Fibroblast of skin of left biceps (primary cell): ENCODE measurements at regions not wholly inside any gene's neighbourhood (a gene's known extent, or its start where the extent isn't known, plus 50 kb on each side); places are given as distances from the start of the nearest gene placed in this dataset.

Source experiments
- DNase-seq, 2 experiments: peaks; one replicate each; pipeline ENCODE4 v3.0.0-alpha.2; 2013; ENCODE audit warnings: low read depth in 2 of 2

DNA sequence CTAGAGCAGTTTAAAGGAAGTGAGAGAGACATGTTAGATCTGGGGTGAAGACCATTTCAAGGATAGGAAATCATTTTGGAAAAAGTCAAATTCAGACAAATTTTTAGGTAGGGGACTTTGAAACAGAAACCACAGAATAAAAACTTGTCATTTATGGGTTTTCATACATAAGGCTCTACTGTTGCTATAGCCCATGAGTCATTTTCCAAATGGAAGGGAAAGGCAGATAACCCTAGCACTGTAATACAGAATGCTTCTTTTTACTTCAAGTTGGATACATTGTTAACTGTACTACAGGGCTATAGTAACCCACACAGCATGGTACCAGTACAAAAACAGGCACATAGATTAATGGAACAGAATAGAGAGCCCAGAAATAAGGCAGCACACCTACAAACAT lies 455.4 kb downstream of the EBF1 start:
- DNase-seq, result no peak

DNA sequence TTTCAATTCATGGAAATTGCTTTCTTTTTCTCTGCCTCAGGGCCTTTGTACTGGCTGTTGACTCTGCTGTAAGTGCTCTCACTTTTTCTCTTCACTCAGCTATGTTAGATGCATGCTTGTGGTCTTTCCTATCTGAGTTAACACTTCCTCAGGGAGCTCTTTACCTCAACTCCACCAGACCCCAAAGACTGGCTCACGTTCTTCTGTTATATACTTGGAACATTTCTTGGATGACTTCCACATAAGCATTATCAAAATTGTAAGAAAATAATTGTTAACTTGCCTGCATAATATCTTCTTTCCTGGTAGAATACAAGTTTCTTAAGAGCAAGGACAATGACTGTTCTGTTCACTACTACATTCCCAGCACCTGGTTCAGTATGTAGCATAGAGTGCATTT lies 455.9 kb downstream of the EBF1 start:
- no peak for DNase-seq

DNA sequence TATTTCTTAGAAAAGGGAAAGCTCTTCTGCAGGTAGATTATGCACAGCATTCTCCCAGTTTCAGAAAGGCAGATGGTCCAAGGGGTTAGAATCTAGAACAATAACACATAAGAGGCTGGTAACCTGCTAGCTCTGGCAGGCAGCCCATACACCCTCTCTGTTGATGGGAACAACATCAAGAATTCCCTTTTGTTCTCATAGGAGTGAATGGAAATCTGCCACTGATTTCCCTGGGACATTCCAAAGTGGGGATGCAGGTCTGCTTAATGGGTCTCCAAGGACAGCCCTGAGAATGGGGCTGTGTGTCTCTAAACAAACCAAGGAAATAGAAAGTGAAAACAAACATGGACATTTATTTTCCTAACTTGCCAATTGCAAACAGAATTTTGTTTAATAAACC lies 456.8 kb downstream of the EBF1 start:
- no peak for DNase-seq

DNA sequence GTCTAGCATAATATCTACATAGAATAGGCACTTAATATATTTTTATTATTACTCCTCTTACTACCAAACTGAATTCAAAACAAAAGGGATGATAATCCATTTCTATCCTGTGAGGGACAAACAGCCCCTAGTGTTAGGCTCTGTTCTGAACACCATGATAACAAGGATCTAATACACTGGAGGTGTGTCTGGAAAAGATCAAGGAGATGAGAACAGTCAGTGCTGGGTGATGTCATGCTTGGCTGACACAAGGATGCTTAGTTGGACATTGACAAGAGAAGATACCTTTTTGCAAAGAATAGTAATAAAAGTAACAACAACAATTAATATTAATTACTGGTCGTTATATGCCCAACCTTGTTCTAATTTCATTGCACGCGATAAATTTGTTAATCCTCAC lies 458.7 kb downstream of the EBF1 start:
- DNase-seq, result no peak

DNA sequence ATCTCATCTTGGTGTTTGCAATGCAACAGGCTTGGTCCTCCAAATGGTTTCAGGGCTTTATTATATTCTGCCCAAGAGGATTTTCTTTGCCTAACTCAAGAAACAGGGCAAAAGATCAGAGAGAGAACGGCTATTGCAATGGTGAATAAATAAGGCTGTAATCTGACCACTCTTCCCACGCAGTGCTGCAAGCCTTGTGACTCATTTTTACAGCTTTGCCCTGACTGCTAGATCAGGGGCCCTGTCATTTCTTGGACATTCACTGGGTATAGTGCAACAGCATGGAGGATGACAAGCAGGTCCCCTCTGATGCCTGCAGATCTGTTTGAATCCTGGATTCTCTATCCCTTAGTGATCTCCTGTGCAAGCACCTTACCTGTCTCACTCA lies 459.1 kb downstream of the EBF1 start:
- no peak for DNase-seq

DNA sequence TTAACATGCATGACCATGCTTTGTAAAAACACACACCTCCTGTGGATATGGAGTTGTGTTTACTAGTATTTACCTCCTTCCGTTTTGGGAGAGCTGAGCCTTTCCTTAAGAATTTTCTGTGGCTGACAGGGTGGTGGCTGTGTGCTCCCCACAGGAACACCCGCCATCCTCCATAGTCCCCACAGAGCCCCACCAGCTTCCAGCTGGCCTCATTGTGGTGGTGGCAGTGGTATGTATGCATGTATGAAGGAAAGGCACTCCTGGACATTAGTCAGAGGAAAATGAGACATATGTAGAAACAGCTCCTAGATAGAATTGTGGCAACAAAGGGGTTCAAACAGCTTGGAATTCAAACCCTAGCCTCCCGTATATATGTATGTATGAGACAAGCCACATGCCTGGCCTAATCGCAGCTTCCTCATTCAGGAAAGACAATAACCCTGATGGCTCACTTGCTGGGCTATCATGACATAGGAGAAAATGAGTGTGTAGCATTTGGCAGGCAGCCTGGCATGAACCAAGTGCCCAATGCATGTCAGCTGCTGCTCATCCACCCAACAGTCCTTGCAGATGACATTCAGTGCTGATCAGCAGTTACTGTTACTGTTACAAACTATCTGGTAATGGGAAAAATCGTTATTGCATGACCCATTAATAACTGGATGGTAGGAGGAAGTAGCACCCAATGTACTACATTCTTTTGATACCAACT lies 459.7 kb downstream of the EBF1 start:
- DNase-seq, result no peak

DNA sequence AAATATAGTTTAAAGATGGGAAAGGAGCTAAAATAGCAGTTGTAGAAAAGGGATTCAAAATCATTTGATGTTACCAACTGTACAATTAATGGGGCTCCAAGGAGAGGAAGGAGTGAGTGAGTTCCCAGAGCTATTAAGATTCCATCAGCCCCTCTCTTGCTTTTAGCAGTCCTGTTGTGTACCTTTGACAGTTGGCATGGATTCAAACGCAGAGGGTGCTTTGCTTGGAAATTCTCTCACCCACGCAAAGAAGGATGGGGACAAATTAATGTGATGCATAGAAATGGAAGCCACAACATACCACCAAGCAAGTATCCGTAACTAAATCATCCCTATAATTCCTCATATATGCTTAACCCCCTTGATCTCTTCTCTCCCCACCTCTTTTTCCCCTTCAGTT lies 461.3 kb downstream of the EBF1 start:
- no peak for DNase-seq

DNA sequence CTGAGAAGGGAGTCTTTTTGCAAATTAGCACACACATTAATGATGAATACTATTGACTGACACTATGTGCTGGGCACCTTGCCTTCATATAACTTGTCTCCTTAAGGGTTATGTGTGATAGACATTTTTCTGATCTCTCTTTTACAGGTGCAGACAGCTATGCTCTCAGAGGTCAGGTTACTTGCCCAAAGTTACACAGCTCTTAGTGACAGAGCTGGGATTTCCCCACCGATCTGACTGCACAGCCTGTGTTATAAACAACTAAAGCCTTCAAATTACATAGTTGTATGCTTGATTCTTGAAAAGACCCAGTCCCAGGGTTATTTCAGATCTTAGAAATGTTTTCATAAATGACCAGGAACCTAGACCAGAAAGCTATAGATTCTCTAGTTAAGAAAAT lies 462.7 kb downstream of the EBF1 start:
- DNase-seq, result no peak

DNA sequence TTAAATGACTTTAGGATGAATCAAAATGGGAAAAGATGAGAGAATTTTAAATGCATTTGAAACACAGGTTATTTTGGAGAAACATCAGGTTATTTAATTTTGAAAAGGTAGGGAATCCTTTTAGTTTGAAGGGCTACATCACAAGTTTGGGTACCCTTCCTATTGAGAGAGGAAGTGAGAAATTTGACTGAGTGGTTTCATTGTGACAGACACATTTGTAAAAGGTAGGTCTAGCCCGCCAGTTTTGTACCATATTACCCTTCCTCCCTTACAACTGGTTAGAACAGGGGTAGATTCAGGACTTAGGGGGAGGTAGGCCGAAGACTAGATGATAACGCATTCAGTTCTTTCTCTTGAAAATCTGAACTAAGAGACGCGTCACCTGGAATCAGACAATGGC lies 464.2 kb downstream of the EBF1 start:
- no peak for DNase-seq

DNA sequence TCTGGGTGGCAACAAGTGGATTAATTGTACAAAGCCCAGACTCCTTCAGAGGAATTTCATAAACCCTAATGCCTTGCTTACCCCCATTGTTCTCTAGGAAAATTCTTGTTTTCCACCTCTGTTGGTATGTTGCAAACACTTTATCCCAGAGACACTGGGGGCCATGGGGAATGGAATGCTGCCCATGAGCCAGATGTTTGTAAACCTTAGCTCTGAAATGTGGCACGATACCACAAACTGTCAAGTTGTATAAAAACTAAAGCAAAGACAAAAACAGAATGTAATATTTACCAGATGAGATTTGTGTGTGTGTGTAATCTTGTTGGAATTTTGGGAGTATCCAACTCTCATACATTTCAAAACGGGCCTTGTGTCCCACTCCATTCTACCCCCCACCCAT lies 465.0 kb downstream of the EBF1 start:
- peak; percentile 70 to 75 for DNase-seq

DNA sequence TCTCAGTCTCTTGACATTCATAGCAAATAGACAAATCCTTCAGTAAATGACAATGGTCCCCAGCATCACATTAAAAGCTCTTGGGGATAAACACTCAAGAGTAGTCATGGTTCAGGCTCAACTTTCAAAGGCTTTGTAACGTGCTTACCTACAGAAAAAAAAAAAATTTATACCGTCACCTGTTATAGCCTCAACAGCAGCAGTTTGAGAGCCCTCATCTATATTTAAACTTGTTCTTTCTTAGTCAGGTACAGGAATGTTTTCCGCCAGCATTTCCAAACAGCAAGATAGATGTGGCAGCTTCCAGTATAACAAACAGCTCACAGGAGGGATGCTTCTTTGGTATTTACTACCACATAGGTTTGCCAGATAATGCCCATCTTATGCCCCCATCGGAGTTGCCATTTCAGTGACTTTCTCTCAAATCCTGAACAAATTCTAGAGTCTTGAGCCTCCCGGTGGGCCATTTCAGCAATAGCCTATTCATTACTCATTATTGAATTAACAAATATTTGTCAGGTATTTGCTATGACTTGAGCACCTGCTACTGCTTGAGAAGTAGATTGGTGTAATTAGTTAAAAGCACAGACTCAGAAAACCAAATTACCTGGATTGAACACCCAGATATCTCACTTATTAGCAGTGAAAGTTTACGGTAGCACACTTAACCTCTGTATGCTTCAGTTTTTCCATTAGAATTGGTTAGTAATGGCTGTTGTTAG lies 470.0 kb downstream of the EBF1 start:
- no peak for DNase-seq

DNA sequence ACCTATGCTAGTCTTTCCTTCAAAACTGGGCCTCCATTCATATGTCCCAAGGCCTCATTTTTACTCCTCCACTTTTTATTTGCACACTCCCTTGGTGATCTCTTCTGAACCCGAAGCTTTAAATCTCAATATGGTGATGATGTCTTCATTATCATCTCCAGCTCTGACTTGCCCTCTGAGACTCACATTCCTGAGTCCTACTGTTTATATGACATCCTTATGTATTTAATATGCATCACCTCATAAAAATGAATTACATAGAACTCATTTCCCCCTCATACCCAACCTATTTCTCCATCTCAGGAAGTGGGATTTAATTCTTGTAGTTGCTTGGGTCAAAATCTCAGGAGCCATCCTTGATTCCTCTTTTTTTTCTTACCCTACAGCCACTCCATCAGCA lies 473.0 kb downstream of the EBF1 start:
- DNase-seq, result peak in 1 of 2 experiments; percentile 26

DNA sequence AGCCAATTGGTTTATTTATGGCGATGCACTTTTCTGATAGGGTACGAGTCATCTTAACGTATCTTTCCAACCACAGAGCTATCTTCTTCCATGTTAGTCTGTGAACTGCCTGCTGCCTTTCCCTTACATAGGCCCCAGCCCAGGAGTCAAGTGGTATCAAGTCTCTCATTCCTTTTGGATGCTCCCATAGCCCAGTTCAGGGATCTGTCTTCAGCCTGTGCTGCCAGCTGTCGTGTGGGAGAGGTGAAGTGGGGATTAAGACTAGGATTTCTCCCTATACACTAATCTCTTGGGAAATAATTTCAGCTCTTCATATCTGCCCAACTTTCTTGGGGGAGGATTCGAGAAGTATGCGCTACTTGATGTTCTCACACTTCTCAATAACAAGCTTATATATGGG lies 475.7 kb downstream of the EBF1 start:
- no peak for DNase-seq

DNA sequence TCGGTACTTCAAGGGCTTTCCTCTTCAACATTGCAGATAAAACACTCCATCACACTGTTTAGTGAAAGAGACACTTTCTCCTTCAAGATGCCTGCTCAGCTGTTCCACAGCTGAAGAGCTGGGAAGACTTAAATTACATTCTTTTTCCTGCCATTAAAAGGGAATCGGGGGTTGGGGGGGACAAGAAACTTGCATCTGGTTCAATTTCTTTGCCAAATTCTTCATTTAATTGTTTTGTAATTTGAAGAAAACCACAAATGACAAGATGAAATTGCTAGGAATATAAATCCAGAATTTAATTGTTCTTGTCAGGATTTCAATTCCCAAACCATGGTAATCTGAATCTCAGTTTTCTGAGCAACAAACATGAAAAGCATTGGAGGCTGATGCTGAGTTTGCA lies 478.3 kb downstream of the EBF1 start:
- DNase-seq, result peak; percentile 64 to 74

DNA sequence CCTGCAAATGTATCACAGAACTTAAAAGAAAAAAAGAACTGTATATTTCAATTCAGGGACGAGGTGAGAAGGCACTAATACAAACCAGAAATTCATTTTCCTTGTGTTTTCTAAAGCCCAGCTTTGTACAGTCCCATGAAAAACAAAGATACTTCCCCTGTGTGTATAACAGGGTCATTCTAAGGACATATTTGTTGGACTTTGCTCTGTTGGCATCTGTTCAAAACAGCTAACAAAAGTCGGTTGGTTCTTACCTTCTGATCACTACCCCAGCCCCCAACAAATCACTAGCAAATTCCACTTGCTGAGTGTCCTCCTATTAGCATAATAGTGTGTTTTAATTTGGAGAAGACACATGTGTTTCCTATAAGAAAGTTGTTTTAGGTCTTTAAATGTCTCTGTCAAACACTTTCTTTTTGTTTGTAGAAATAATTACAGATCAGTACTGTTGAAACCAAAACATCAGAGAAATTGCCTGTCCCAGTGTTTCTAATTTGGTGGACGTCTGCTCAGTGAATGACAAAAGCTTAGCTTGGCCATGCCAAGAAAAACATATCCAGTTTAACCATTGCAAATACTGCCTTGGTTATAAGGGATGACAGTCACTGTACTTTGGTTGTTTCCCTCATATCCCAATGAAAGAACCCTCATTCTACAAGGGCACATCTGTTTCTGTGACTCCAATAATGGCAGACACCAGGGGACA lies 480.5 kb downstream of the EBF1 start:
- no peak for DNase-seq

DNA sequence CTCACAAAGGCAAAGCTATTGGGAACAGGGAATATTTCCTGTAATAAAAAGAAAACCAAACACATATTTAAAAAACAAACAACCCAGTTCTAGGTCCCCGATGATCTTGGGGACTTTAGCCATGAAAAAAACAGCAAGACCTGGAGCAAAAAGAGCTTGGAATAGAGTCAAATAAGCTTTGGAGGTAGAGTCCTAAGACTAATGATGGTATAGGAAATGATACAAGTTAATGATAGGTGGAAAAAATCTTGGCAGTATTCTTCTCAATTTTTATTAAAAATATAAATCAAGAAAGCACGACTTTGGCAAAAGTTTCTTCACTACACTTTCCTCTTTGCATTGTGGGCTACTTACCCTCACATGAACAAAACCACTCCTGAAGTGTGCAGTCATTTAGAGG lies 481.5 kb downstream of the EBF1 start:
- DNase-seq, result no peak

DNA sequence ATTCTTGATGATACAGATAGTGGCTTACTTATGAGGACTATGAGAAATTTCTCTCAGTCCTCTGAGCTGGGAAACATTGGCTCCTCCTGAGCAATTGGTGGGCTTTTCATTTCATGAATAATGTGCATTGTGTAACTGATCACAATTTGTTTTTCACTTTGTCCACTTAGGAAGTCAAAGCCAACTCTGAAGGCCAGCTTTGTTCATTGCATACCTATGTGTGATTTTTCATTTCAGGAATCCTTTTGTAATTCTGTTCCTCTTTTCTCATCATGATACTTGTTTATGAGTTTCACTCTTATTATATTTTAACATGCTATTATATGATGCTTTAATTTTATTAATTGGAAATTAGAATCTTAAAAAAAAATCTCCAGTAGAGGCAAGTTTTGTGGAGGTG lies 483.0 kb downstream of the EBF1 start:
- no peak for DNase-seq

DNA sequence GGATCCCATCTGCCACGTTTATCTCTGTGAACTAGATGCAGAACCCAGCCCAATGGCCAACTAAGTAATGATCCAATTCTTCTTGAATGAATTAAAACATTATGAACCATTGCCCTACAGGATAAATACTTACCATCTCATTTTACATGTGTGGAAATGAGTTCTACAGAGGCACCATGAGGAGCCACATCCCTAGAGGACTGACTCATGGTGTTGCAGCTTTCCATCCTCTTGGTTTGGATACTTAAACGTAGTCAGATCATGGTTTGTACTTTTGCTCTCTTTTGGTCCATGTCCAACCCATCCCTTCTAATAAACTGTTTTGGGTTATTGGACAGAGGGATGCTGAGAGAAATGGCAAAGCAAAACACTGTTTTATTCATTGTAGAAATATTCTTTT lies 484.8 kb downstream of the EBF1 start:
- DNase-seq, result peak; percentile 26 to 27

DNA sequence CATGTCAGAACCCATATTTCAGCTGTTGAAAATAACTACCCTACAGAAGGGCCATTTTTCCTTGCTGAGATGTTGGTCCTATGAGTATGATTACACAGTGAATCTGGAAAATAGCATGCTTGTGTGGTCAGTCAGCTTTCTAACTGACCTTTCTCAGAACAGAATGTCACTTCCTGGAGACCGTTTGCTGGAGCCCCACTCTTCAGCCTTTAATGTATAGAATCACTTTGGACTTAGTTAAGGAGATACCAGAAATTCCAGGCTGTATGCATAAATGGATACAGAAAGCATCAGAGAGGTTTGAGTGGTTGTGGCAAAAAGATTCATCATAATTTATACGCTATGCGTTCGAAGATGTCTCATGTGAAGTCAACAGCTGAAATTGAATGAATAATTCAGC lies 488.1 kb downstream of the EBF1 start:
- DNase-seq, result no peak

DNA sequence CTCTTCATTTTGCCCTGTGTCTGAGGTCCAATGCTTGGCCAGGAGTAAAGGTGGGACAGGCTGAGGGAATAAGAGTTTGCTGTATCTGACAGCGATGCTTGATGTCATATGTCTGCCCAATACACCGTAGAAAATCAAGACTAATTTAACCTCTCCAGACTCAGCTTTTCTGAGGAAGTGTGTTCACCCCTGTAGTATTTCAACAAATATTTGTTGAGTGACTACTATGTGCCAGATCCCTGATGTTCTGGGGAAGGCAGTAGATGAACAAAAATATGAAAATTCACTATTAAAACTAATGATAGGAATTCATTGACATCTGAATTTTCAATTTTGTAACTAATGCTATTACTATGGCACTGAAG lies 489.7 kb downstream of the EBF1 start:
- DNase-seq, result no peak

DNA sequence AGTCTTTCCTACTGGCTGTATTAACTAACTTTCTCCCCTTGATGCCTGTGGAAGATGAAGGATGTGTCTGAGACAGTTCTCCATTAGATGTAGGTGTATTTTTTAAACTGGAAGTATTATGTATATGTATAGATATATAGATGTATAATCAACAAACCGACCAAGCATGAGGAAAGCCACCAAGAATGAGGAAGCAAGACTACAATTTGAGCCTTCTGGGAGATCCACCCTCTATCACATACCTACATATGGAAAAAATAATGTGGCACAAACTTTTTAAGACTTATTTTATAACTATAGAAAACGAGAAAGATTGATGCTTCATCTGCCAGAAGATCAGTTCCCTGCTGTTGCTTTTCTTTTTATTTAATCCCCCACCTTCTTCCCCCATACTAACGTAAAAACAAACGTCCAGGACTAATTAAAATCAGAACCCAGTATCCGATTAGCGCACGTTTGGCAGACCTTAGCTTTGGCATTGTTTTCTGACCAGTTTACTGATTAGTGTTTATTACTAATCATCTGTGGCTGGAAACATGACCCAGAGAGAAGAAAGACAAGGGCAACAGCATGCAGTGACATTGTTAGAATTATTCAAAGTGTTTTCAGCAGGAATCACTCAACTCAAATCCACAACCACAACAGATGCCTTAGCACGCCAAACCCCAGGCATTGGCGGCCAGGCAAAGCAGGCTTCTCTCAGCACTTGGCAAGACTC lies 490.2 kb downstream of the EBF1 start:
- DNase-seq, result peak; percentile 58 to 65

DNA sequence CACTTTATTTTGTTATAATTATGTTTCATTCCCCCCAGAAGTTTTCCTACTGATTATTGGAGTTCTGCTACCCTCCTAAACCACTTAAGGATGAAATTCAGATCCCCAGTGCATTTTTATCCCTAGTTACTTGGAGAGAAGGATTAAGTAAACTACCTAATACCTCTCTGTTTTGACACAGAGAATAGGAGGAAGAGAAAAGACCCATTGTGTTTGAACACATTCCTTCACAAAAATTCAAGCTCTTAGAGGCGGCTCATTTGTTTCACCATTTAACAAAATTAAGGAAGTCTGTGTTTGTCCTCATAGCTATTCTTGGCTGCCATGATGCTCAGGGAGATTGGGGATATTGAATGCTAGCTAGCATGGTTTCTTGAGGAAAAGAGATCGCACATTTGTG lies 492.6 kb downstream of the EBF1 start:
- no peak for DNase-seq

DNA sequence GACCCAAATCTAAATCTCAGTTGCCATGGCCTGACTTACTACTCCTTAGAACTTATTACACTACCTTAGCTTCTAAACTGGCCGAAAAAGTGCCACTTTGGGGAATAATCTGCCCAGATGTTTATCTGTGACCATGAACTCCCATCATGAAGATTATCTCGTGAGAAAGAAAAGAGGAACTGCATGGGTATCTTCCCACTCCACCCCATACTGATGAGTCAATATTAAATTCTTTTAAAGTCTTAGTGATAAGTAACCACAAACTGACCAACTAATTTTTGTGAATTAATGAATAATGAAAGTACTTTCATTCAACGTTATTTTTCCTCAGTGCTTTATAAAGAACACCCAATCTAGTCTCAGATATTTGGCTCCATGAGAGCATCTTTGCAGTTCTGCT lies 493.5 kb downstream of the EBF1 start:
- no peak for DNase-seq
